OCI-LY3 (cell line): ENCODE measurements at regions not wholly inside any gene's neighbourhood (a gene's known extent, or its start where the extent isn't known, plus 50 kb on each side); places are given as distances from the start of the nearest gene placed in this dataset.

Experiments
- EZH2phosphoT487 ChIP-seq: fragments of 200-600 bp; shearing (Covaris generic); IDR thresholded peaks from 2 replicates; pipeline ENCODE4 v1.6.1; 2018; ENCODE audit warnings: antibody characterized with exemption, mixed run types, low read depth
- TF ChIP-seq, protein P1 (sequence below): fragments of 200-600, 300-600 bp; sonication (generic); IDR thresholded peaks from 2 replicates; pipeline ENCODE4 v1.5.1; 2014; ENCODE audit warnings: antibody characterized with exemption, low read length, low read depth

GRCh38 chr4:19406789-19407188 lies 844.9 kb upstream of the SLIT2 start:
- TF ChIP-seq, protein P1, sequence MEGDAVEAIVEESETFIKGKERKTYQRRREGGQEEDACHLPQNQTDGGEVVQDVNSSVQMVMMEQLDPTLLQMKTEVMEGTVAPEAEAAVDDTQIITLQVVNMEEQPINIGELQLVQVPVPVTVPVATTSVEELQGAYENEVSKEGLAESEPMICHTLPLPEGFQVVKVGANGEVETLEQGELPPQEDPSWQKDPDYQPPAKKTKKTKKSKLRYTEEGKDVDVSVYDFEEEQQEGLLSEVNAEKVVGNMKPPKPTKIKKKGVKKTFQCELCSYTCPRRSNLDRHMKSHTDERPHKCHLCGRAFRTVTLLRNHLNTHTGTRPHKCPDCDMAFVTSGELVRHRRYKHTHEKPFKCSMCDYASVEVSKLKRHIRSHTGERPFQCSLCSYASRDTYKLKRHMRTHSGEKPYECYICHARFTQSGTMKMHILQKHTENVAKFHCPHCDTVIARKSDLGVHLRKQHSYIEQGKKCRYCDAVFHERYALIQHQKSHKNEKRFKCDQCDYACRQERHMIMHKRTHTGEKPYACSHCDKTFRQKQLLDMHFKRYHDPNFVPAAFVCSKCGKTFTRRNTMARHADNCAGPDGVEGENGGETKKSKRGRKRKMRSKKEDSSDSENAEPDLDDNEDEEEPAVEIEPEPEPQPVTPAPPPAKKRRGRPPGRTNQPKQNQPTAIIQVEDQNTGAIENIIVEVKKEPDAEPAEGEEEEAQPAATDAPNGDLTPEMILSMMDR = no peak
- no peak for TF ChIP-seq EZH2phosphoT487
